WTC11 (cell line): ENCODE measurements at regions not wholly inside any gene's neighbourhood (a gene's known extent, or its start where the extent isn't known, plus 50 kb on each side); places are given as distances from the start of the nearest gene placed in this dataset.

Source experiments
- ATAC-seq: fragments of 200-7000 bp; cut with Tn5 transposase; 2 replicates; pipeline ENCODE4 v1.10.0; 2021; ENCODE audit warnings: mild to moderate bottlenecking, moderate library complexity
- CTCF ChIA-PET: fragments of 300-600 bp; sonication (Branson Sonifier 250); formaldehyde crosslinking; loops from one replicate; lab custom pipeline; 2021; ENCODE audit warnings: antibody characterized with exemption; lab: Charles Lee
- POLR2A ChIA-PET: fragments of 350-600 bp; sonication (Branson Sonifier 250); formaldehyde crosslinking; loops from one replicate; lab custom pipeline; 2021; ENCODE audit warnings: antibody characterized with exemption; lab: Charles Lee
- DNase-seq: peaks from one replicate; pipeline ENCODE4 v3.0.0; 2021; ENCODE audit warnings: low spot score
- H3K27ac Mint-ChIP-seq: 2 replicates; pipeline ENCODE4 v1.8.0; 2021; ENCODE audit warnings: mixed read lengths
- H3K27me3 Mint-ChIP-seq: 2 replicates; pipeline ENCODE4 v1.8.0; 2021; ENCODE audit warnings: low read depth, mild to moderate bottlenecking, moderate library complexity, mixed read lengths
- H3K36me3 Mint-ChIP-seq: 2 replicates; pipeline ENCODE4 v1.8.0; 2021; ENCODE audit warnings: mixed read lengths
- H3K4me1 Mint-ChIP-seq: 2 replicates; pipeline ENCODE4 v1.8.0; 2022; ENCODE audit warnings: mixed read lengths
- H3K4me3 Mint-ChIP-seq: 2 replicates; pipeline ENCODE4 v1.8.0; 2021; ENCODE audit warnings: mild to moderate bottlenecking, moderate library complexity, mixed read lengths
- H3K9me3 Mint-ChIP-seq: 2 replicates; pipeline ENCODE4 v1.8.0; 2021; ENCODE audit warnings: mixed read lengths
- CDX4 ChIP-seq: fragments of 250-450 bp; sonication (Bioruptor Pico); IDR thresholded peaks from 2 replicates; pipeline ENCODE4 v1.9.0; 2021; ENCODE audit warnings: moderate library complexity, mild to moderate bottlenecking, inconsistent platforms, borderline replicate concordance
- CTCF ChIP-seq: fragments of 200-600 bp; IDR thresholded peaks from 2 replicates; pipeline ENCODE4 v1.8.0; 2022; ENCODE audit warnings: antibody characterized with exemption
- E2F1 ChIP-seq: sonication (generic); formaldehyde crosslinking; IDR thresholded peaks from 2 replicates; pipeline ENCODE4 v1.8.0; 2022; ENCODE audit warnings: mild to moderate bottlenecking, missing genetic modification reagents
- E2F4 ChIP-seq: sonication (generic); formaldehyde crosslinking; IDR thresholded peaks from 2 replicates; pipeline ENCODE4 v1.8.1; 2022; ENCODE audit warnings: low read depth, mild to moderate bottlenecking, moderate library complexity, missing genetic modification reagents, borderline replicate concordance
- ELF4 ChIP-seq: sonication (generic); formaldehyde crosslinking; IDR thresholded peaks from 2 replicates; pipeline ENCODE4 v1.8.1; 2022; ENCODE audit warnings: low read depth, mild to moderate bottlenecking, moderate library complexity, missing genetic modification reagents
- EMX1 ChIP-seq: fragments of 250-450 bp; sonication (Bioruptor Pico); IDR thresholded peaks from 2 replicates; pipeline ENCODE4 v1.8.0; 2021; ENCODE audit warnings: mild to moderate bottlenecking
- GABPB1 ChIP-seq: sonication (generic); formaldehyde crosslinking; IDR thresholded peaks from 2 replicates; pipeline ENCODE4 v1.8.1; 2023; ENCODE audit warnings: mild to moderate bottlenecking, missing genetic modification reagents
- HMGXB4 ChIP-seq: sonication (generic); formaldehyde crosslinking; IDR thresholded peaks from 2 replicates; pipeline ENCODE4 v1.8.1; 2023; ENCODE audit warnings: mild to moderate bottlenecking, moderate library complexity, missing genetic modification reagents
- KAT7 ChIP-seq: sonication (generic); formaldehyde crosslinking; IDR thresholded peaks from 2 replicates; pipeline ENCODE4 v1.8.1; 2023; ENCODE audit warnings: missing genetic modification reagents, mild to moderate bottlenecking, borderline replicate concordance
- MAX ChIP-seq: sonication (generic); formaldehyde crosslinking; IDR thresholded peaks from 2 replicates; pipeline ENCODE4 v1.8.0; 2022; ENCODE audit warnings: mild to moderate bottlenecking, missing genetic modification reagents
- MXD4 ChIP-seq: fragments of 250-450 bp; sonication (Bioruptor Pico); IDR thresholded peaks from 2 replicates; pipeline ENCODE4 v1.8.0; 2021; ENCODE audit warnings: mild to moderate bottlenecking, moderate library complexity, borderline replicate concordance
- NFYB ChIP-seq: sonication (generic); formaldehyde crosslinking; conservative IDR thresholded peaks from 2 replicates; pipeline ENCODE4 v1.8.0; 2022; ENCODE audit warnings: low read depth, missing genetic modification reagents
- STAT6 ChIP-seq: sonication (generic); formaldehyde crosslinking; conservative IDR thresholded peaks from 2 replicates; pipeline ENCODE4 v1.8.1; 2023; ENCODE audit warnings: mild to moderate bottlenecking, low read depth, missing genetic modification reagents, moderate library complexity
- TEAD4 ChIP-seq: sonication (generic); formaldehyde crosslinking; IDR thresholded peaks from 2 replicates; pipeline ENCODE4 v1.8.0; 2022; ENCODE audit warnings: mild to moderate bottlenecking, missing genetic modification reagents
- TP53 ChIP-seq: sonication (generic); formaldehyde crosslinking; IDR thresholded peaks from 2 replicates; pipeline ENCODE4 v1.8.1; 2023; ENCODE audit warnings: mild to moderate bottlenecking, missing genetic modification reagents
- ZBTB43 ChIP-seq: sonication (generic); formaldehyde crosslinking; IDR thresholded peaks from 2 replicates; pipeline ENCODE4 v1.8.1; 2023; ENCODE audit warnings: mild to moderate bottlenecking, missing genetic modification reagents
- ZNF423 ChIP-seq: fragments of 250-450 bp; sonication (Bioruptor Pico); IDR thresholded peaks from 2 replicates; pipeline ENCODE4 v2.1.2; 2022; ENCODE audit warnings: mild to moderate bottlenecking, moderate library complexity

- Mint-ChIP-seq H3K27me3 (no peaks in the 10 kb centered on the region), H3K9me3 (no peaks in the 10 kb centered on the region), H3K4me3 (no peak overlapping the region), H3K4me1 (peaks cover 4% of the 10 kb centered on the region), H3K36me3 (no peaks in the 10 kb centered on the region), H3K27ac (no peak overlapping the region)
- ATAC-seq (peak; percentile 94), DNase-seq (peak; percentile 73)
- ChIA-PET CTCF (interaction anchor here (0.7 to 1.8 kb wide), 8 partner anchors 15 to 1460 kb away, joined by 3 to 6 read pairs (median 3); no protein-coding TSS in a partner anchor), POLR2A (no interaction called here)
- TF ChIP-seq ELF4 (CRISPR knock-in tag) (no peak), CTCF (peak; percentile 88)
Measured at GRCh38 chr6:18595774-18596530, 208.8 kb downstream of the RNF144B start.

- H3K36me3 Mint-ChIP-seq = no peaks in the 10 kb centered on the region
- ChIA-PET CTCF (interaction anchor here (0.7 to 1.8 kb wide), 8 partner anchors 16 to 1460 kb away, joined by 3 to 6 read pairs (median 3); no protein-coding TSS in a partner anchor), POLR2A (no interaction called here)
- no peaks in the 10 kb centered on the region for H3K27me3 Mint-ChIP-seq
- TF ChIP-seq CDX4 (CRISPR knock-in tag) = no peak
- no peak for TF ChIP-seq MXD4 (CRISPR knock-in tag)
- TF ChIP-seq MAX (CRISPR knock-in tag) = no peak
- no peak for TF ChIP-seq ELF4 (CRISPR knock-in tag)
- TF ChIP-seq GABPB1 (CRISPR knock-in tag) = no peak
- no peak for TF ChIP-seq E2F1
- no peak for TF ChIP-seq HMGXB4 (CRISPR knock-in tag)
- no peak for TF ChIP-seq EMX1 (CRISPR knock-in tag)
- TF ChIP-seq ZBTB43 (CRISPR knock-in tag) = no peak
- TF ChIP-seq KAT7 (CRISPR knock-in tag) = no peak
- no peak for TF ChIP-seq NFYB (CRISPR knock-in tag)
- no peak for DNase-seq
- peak; percentile 16; the same call in 1 of the 2 replicates for ATAC-seq
- no peaks in the 10 kb centered on the region for H3K9me3 Mint-ChIP-seq
- H3K27ac Mint-ChIP-seq = no peak overlapping the region
- H3K4me1 Mint-ChIP-seq = peaks cover 4% of the 10 kb centered on the region
- H3K4me3 Mint-ChIP-seq = no peak overlapping the region
Measured at GRCh38 chr6:18596531-18596835, 209.3 kb downstream of the RNF144B start.

GRCh38 chr6:18598551-18599264, 211.6 kb downstream of the RNF144B start:
- POLR2A ChIA-PET = no interaction called here
- Mint-ChIP-seq H3K4me1 (peaks cover 4% of the 10 kb centered on the region), H3K9me3 (no peaks in the 10 kb centered on the region), H3K27me3 (no peaks in the 10 kb centered on the region), H3K36me3 (no peaks in the 10 kb centered on the region), H3K4me3 (no peak overlapping the region), H3K27ac (no peak overlapping the region)
- CTCF ChIA-PET = no interaction called here
- DNase-seq (no peak), ATAC-seq (no peak)
- TF ChIP-seq STAT6 (no peak), TEAD4 (no peak), ZNF423 (no peak), TP53 (CRISPR knock-in tag) (no peak), E2F4 (CRISPR knock-in tag) (no peak)
